HG02610 (cell line): ENCODE measurements at regions not wholly inside any gene's neighbourhood (a gene's known extent, or its start where the extent isn't known, plus 50 kb on each side); places are given as distances from the start of the nearest gene placed in this dataset.
A peak's percentile ranks its signal among the peaks of the same experiment; 100 is the strongest.

Source experiments
- ATAC-seq: cut with Tn5 transposase; IDR thresholded peaks from one replicate; pipeline ENCODE4 v1.9.1; 2021; ENCODE audit warnings: mild to moderate bottlenecking, moderate library complexity; ENCODE audit not compliant: unreplicated experiment

DNA sequence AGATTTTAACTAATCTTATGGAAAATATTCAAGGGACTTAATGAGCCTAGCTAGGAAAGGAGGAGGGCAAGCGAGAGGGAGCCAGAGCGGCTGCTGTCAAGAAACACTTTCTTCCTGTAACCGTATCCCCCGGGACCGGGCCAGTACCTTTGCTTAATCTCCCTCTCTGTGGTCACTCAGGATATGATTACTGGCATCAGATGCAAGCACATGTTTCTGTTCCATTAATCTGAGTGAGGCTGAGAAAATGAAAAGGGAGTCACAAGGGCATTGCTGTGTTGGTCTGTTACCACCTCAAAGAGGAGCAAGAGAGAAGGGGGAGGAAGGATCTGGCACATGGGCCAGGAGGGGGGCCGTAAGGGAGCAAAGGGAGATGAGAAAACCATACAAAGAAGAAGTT is 356.7 kb upstream of the GATB start:
- ATAC-seq = no peak

DNA sequence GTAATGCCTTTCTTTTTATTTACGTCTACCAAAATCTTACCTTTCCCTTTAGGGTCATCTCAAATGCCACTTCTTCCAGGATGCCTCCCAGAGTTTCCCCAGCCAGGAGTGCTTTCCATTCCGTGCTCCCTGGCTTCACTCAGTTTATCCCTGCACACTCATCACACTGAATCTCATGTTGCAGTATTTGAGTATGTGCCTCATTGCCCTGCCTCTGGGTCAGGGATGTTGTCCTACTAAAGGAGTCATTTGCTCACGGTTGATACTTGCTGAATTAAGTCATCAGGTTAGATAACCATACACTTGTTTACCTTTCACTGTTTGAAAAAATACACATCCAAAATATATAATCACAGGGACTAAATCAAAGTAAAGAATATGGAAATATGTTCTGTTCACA is 356.2 kb upstream of the GATB start:
- no peak for ATAC-seq

DNA sequence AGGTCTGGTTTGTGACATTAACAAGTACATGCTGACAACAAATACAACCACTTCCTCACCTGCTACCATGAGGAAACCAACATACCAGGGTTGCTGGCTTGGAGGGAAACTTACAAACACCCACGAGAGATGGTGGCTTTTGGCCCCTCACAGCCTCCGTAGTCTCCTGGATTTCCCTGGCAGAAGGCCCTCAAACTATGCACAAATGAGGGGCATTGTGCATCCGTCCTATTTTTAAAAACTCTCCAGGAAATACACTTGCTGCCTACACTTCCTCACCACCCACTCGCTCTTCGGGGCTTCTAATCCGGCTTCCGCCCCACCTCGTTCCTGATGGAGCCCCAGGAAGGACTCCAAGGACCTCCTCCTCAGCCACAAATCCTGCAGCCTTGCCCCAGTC is 355.0 kb upstream of the GATB start:
- no peak for ATAC-seq

DNA sequence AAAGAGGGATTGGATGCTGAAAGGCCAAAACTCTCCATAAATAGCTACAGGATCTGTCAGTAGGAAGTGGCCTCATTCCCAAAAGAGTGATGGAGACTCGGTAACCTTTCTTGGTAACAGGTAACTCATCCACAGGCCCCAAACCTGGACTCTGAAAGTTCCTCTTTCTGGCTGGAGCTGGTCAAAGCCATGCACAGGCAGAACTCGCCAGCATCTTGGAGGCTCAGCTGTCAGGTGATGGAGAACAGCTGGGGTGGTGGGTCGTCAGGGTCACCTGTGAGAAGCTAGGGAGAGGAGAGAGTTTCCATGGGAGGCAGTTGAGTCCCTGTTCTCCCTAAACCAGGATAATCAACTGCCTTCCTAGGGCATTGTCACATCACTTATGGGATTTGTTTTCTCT is 354.3 kb upstream of the GATB start:
- no peak for ATAC-seq

DNA sequence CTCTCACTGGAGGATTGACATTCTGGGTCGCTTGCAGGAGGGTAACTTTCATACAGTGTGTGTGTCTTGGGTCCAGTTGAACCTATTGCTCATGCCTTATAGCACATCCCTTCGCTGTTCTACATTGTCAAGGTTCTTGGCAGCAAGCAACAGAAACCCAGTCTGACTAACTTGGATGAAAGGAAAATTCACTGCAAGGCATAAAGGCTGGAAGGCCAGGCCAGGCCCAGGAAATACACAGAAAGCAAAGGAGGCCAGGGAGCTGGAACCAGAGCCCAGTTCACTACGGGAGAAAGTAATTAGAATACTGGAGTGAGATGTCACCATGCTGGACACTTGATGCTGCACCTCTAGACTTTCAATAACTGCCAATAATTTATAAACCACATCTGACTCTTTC is 353.8 kb upstream of the GATB start:
- no peak for ATAC-seq

DNA sequence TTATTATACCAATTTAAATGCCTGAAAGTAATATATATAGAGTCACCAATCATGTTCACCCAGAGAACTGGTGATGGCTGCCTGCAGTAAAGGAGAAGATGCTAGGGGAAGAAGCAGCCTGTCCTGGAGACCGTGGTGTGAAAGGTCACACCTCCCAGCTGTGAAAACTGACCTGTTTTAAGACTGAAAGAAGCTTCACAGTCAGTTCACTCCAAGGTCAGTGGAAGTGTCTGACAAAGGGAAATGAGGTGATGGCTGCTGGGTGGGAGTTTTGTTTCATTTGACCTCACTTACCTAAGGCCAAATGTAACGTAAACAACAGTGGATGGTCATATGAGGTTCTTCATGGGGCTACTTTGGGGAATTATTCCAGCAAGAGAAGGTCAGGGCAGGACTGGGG is 352.1 kb upstream of the GATB start:
- peak; percentile 79 for ATAC-seq

DNA sequence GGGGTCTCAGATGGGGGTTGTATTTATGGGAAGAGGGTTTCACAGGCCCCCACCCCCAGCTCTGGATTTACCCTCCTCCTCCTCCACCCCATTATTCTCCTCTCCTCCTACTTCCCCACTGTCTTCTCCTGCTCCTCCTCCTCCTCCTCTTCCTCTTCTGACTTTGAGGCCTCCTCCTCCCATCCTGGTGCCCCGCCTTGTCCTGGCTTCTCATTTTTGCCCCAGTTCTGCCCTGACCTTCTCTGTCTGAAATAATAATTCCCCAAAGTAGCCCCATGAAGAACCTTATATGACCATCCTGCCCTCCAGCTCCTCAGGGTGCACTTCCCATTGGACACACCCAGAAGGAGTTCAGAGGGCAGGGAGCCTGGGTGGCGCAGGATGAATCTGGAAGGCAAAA is 351.4 kb upstream of the GATB start:
- ATAC-seq = no peak

DNA sequence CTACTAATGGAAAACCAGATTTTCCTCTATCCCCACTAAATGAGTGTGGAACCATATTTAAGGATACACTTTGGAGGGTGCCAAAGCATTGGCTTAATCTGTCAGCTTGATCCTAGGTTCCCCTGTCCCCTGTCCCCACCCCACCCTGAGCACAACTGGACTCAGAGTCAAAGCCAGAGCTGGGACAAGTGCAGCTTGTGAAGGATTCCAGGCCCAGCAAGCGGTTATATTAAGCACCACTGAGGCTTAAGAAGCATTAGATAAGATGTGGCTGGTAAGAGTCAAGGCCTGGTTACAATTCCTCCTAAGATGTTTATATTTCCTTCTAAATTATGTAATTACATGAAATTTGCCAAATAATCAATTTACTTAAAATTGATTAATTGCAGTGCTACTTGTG is 350.0 kb upstream of the GATB start:
- no peak for ATAC-seq

DNA sequence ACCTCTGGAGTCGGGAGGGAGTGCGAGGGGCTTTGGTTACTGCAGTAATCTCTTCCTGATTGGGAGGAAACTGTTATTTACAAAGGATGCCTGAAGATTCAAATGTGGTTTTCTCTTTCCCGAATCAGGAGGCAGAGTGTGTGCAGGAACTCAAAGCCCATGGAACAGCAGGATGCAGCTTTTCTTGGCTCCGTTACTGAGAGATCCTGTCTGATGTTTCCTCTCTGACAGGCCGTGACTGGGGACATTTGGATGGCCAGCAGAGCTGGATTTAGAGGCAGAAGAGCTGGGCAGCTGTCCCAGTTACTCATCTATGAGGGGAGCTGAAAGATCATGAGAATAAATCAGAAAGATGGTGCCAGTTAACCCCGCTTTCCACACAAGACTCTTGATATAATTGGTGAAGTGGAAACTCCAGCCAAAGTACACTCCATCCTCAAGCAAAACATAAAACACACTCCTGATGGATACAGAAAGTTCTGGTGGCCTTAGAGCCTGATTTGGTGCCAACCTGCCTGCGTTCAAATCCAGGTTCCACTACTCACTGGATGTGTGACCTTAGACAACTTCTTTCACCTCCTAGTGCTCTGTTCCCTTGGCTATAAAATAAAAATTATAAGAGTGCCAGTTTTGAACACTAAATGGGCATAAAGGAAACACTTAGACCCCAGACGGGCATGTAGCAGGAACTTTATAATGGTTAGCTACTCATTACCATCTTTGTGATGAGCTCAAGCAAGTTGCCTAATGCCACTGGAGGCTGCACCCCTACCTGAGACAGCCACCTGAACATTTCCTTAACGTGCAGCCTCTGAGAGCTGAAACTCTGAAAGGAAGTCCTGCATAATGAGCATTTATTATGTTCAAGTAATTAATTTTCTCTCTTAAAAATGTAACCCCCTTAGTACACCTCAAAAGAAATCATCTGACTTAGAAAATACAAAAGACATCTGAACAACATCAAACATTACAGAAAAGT is 349.0 kb upstream of the GATB start:
- no peak for ATAC-seq

DNA sequence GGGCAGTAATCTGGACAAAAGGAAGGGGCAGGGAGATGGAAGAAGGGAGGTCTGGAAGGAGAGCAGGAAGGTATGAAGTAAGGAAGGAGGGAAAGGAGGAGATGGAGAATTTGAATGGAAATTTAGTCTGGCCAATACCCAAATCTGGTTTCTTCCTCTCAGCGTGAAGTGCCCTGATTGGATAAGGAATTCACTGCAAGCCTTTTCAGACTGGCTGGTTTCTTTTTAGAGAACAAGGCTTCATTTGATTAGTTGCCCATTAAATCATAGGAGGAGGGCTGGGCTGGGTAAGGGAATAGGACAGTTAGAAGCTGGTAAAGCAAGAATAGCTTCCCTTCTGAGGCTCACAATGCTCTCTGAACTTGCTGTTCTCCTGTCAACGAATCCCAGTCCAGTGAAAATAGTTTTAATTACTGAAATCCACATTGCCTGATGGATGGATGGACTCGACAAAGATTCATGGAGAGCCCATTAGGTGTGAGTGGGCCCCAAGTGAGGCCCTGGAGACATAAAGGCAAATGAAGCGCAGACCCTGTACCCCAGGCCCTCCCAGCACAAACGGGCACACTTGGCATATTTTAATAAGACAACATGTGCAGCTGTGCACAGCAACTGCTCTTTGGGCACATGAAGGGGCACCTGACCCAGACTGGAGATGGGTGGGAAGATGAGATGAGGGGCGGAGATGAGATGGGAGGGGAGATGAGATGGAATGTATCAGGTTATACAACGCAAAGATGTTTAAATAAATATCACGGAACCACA is 347.1 kb upstream of the GATB start:
- no peak for ATAC-seq

DNA sequence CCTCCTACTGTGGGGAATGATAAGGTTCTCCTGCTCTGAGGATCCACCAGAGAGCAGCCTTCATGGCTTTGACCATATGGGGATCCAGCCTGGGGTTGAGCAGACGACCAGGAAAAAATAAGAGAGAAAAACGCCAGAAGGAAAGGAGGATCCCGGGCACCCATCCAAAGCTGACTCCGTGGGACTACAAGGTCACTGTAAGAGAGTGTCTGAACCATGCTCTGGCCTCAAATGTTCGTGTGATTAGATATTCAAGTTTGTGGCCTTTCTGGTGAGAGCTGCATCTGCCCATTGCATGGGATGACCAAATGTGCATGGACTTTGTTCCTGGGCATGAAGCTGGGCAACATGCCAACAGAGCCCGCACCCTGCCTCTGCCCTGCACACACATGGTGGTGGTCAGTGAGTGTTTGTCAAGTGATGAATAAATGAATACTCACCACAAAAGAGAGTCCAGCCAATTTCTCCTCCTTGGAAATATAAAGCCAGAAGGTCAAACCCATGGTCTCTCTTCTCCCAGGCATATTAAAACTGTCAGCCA is 346.0 kb upstream of the GATB start:
- ATAC-seq = no peak

DNA sequence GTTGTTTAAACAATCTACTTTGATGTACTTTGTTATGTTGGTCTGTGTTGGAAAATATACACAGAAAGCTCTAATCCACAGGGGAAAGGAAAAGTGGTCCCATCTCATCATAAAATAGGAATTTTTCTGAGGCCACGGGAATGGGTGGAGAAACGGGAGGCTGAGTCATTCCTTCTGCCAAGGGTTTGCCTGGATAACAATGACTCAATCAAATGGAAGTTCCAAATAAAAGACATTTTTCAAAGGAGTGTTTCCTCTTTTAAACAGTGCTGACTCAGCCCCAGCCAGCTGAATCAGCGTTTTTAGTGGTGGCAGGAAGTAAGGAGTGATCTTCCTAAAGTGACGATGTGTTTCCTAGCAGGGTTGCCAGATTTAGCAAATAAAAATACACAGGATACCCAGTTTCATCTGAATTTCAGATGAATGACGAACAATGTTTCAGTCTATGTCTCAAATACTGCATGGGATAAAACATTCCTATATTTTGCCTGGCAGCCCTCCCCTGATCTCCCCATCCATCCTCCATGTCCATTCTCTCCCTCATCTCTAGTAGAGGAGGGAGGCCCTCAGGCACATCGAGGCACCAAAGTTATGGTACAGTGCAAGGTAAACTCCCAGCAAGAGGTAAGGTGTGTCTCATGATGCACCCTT is 345.4 kb upstream of the GATB start:
- no peak for ATAC-seq

DNA sequence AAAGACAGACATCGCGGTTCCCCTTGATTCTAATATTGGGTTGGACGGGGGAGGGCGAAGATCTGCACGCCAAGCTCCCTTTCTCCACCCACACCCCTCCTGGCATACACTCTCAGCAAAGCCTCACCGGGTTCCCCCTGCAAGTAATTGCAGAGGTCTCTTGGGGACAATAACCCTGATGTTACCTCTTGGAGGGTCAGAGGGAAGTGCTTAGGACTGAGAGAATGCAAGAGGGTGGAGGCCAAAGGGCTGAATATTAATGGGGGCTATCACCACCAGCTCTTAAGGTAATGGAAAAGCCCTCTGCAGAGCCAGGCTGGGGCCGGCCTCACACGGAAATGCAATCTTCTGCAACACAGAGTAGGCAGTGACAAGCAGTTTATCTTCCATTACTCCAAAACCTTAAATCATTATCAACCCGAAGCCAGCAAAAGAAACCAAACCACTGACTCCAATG is 344.1 kb upstream of the GATB start:
- ATAC-seq = no peak

DNA sequence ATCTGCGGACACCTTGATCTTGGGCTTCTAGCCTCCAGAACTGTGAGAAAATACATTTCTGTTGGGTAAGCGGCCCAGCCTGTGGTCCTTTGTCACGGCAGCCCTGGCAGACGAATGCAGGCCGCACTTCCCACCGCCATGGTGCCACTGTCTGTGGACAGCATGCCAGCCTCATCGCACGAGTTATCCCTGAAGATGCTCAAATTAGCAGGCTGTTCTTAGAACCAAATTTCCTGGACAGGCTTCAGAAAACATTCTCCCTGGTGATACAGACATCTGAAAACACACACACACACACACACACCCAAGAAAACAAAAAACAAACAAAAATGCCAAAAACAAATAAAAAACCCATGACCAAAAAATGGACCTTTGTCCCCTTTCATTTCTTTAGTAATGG is 343.5 kb upstream of the GATB start:
- no peak for ATAC-seq

DNA sequence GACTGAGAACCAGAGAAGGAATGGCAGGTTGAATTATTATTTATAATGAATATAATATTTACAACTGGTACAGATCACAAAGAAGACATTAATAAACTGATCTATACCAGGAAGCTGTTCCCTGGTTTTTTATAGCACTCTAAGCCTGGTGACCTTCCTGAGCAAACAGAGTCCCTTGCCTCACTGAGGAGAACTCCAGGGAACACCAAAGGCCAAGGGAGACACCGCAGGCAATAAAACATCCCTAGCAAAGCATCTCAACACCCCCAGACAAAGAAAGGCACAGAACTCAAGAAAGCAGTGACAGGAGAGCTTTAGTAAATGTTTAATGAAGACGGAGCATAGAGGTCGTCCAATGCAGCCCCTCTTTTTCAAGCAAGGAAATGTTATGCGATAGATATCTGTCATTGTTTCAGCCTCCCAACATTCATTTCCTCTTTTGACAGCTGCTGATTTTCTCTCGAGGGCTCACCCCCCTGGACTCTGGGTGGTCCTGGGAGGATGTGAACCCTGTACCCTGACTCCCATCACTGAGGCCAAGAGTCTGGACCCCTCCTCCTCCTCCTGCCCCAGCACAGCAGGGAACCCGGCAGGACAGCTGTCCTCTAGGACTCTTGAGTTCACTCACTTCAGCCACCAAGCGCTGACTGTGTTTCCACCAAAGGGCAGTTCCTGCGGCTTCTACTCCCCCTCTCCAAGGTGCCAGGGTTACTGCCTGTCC is 342.5 kb upstream of the GATB start:
- ATAC-seq = no peak

DNA sequence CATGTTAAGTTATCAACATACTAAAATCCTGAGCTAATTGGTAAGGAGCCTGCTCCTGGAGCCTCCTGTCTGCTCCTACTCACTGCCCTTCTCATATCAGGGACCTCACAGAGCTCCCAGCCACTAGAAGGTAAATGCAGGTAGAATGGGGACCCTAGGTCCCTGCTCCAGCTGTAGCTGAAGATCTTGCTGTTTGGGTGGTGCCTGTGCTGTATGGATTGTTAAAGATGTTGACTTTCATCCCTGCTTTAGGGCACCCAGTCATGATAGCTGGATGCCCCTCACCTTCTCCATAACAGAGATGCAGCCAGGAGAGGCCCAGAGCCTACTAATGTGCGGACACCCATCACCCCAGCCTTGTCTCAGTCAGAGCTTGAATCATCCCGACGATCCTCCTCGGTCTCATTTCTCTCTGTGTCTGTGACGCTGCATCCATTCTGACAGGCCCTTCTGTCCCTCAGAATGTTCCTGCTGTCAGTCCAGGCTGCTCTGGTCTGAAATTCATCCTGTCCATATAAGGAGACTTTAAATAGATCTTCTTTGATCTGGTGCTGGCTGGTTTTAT is 341.7 kb upstream of the GATB start:
- ATAC-seq = no peak

DNA sequence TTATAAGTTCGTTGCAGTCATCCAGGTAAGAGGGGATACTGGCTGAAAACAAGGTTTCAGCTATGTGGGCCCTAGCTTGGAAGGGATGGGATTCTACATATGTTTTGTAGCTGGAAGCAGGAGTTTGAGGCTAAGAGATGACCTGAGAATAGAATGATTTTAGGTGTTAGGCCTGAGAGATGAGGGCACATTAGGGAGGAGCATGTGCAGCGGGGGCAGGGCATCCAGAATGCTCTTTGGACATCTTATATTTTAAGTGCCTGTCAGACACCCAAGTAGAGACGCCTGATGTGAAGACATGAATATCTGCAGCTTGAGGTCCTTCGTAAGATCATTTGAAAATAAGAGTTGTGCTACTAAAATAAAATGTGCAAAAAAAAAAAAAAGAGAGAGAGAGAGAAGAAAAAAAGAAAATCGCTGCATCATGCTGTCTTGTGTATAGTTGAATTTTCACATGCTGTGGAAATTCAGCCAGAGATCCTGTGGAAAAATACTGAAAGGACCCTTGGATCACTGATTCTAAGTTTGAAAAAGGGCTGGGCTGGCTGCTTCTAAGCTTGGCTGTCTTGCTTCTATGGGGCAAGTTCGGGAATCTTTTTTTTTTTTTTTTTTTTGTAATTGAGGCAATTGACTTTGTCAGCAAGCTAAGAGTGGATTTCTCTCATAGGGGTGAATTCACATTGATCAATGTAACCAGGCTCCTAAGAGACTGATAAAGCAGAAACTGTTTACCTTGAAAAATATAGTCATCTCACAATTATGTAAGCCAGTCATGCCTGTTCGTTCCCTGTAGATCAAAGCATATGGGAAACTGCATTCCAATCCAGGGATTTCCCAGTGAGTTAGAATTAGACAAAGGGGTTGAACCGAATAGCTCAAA is 341.0 kb upstream of the GATB start:
- no peak for ATAC-seq

DNA sequence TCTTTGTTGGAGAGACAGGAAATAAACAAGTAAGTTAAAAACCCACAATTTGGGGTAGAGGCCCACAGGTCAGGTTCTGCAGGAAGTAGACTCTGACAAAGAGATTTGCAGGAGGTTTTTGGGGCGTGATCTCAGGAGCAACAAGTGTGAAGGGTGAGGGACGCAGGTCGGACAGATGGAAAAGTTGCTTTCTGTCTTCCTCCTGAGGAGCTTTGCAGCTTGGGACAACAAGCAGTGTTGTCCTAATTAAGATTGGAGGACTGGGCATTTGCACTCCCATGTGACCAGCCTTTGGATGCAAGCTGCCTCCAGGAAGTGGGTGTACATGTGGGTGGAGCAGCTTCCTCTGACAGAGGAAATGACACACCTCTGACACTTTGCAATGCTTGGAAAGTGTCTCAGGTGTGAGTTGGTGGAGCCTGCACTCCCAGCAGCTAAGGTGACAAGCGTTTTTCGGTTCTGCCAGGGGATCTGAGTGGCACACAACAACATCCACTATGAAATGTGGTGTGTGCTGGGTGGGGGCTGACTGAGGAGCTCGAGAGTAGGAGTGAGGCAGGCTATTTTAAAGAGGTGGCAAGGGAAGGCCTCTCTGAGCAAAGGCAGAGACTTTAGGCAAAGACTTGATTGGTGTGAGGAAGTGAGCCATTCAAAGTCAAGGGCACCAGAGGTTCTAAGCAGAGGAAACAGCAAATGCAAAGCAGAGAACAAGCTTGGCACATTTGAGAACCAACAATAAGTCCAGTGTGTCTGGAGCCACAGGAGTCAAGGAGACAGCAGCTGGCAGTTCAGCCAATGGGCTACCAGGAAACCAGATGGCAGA is 339.8 kb upstream of the GATB start:
- peak; percentile 59 for ATAC-seq
